H9 (cell line): ENCODE measurements at regions not wholly inside any gene's neighbourhood (a gene's known extent, or its start where the extent isn't known, plus 50 kb on each side); places are given as distances from the start of the nearest gene placed in this dataset.

ENCODE experiments used
- DNase-seq: peaks from one replicate; pipeline ENCODE4 v3.0.0-alpha.2; 2017
- H2AFZ ChIP-seq: one replicate; pipeline ENCODE4 v1.6.1; 2013; ENCODE audit warnings: mild to moderate bottlenecking, low read length, control low read depth, moderate library complexity
- H2AK5ac ChIP-seq: 2 replicates; pipeline ENCODE4 v1.6.1; 2013; ENCODE audit warnings: low read length, control low read depth, mixed read lengths; ENCODE audit not compliant: insufficient read length
- H2BK120ac ChIP-seq: one replicate; pipeline ENCODE4 v1.6.1; 2013; ENCODE audit warnings: low read depth, mild to moderate bottlenecking, low read length, control low read depth, inconsistent platforms; ENCODE audit not compliant: poor library complexity, severe bottlenecking
- H2BK12ac ChIP-seq: 2 replicates; pipeline ENCODE4 v1.6.1; 2013; ENCODE audit warnings: low read length, control low read depth, mixed read lengths, low read depth; ENCODE audit not compliant: insufficient read length
- H2BK15ac ChIP-seq: 2 replicates; pipeline ENCODE4 v1.6.1; 2013; ENCODE audit warnings: low read depth, low read length, control low read depth
- H2BK20ac ChIP-seq: one replicate; pipeline ENCODE4 v1.6.1; 2013; ENCODE audit warnings: low read depth, mild to moderate bottlenecking, low read length, control low read depth, inconsistent platforms; ENCODE audit not compliant: poor library complexity, severe bottlenecking
- H2BK5ac ChIP-seq: 2 replicates; pipeline ENCODE4 v1.6.1; 2013; ENCODE audit warnings: low read length, control low read depth, mixed read lengths; ENCODE audit not compliant: insufficient read length
- H3K14ac ChIP-seq: 2 replicates; pipeline ENCODE4 v1.6.1; 2013; ENCODE audit warnings: low read length, control low read depth; ENCODE audit not compliant: insufficient read depth
- H3K18ac ChIP-seq: 2 replicates; pipeline ENCODE4 v1.6.1; 2013; ENCODE audit warnings: low read depth, mild to moderate bottlenecking, mixed read lengths, low read length, control low read depth; ENCODE audit not compliant: insufficient read length
- H3K23ac ChIP-seq: 2 replicates; pipeline ENCODE4 v1.6.1; 2013; ENCODE audit warnings: low read length, control low read depth, mixed read lengths, low read depth; ENCODE audit not compliant: insufficient read length
- H3K23me2 ChIP-seq: 2 replicates; pipeline ENCODE4 v1.6.1; 2013; ENCODE audit warnings: low read depth, mild to moderate bottlenecking, mixed read lengths, low read length, control low read depth; ENCODE audit not compliant: insufficient read length, poor library complexity, severe bottlenecking
- H3K27ac ChIP-seq: 2 replicates; pipeline ENCODE4 v1.5.1; 2013; ENCODE audit warnings: low read length, control low read depth, mixed read lengths, low read depth; ENCODE audit not compliant: insufficient read length
- H3K27me3 ChIP-seq: 2 replicates; pipeline ENCODE4 v1.6.1; 2013; ENCODE audit warnings: low read length, control low read depth, inconsistent platforms; ENCODE audit not compliant: insufficient read depth
- H3K4ac ChIP-seq: 2 replicates; pipeline ENCODE4 v1.6.1; 2013; ENCODE audit warnings: low read depth, mild to moderate bottlenecking, control low read depth, inconsistent platforms, low read length, moderate library complexity
- H3K4me1 ChIP-seq: 2 replicates; pipeline ENCODE4 v1.6.1; 2013; ENCODE audit warnings: low read length, control low read depth, inconsistent platforms; ENCODE audit not compliant: insufficient read depth
- H3K4me2 ChIP-seq: 2 replicates; pipeline ENCODE4 v1.6.1; 2013; ENCODE audit warnings: low read length, control low read depth, mixed read lengths; ENCODE audit not compliant: insufficient read length, insufficient read depth
- H3K56ac ChIP-seq: 2 replicates; pipeline ENCODE4 v1.6.1; 2013; ENCODE audit warnings: low read depth, mild to moderate bottlenecking, mixed read lengths, low read length, control low read depth; ENCODE audit not compliant: insufficient read length
- H3K79me1 ChIP-seq: 2 replicates; pipeline ENCODE4 v1.6.1; 2013; ENCODE audit warnings: low read depth, mild to moderate bottlenecking, moderate library complexity, low read length, control low read depth, inconsistent platforms; ENCODE audit not compliant: insufficient read depth, poor library complexity, severe bottlenecking
- H3K79me2 ChIP-seq: 2 replicates; pipeline ENCODE4 v1.6.1; 2013; ENCODE audit warnings: low read length, control low read depth, inconsistent platforms; ENCODE audit not compliant: insufficient read depth
- H3K9ac ChIP-seq: 2 replicates; pipeline ENCODE4 v1.6.1; 2013; ENCODE audit warnings: low read length, control low read depth, mixed read lengths; ENCODE audit not compliant: insufficient read length; ENCODE audit errors: extremely low read depth
- H3K9me3 ChIP-seq: one replicate; pipeline ENCODE4 v1.6.1; 2013; ENCODE audit warnings: low read depth, low read length, inconsistent platforms; ENCODE audit not compliant: control insufficient read depth
- H3T11ph ChIP-seq: one replicate; pipeline ENCODE4 v1.6.1; 2013; ENCODE audit warnings: mild to moderate bottlenecking, low read length, control low read depth, inconsistent platforms
- H4K20me1 ChIP-seq: one replicate; pipeline ENCODE4 v1.6.1; 2013; ENCODE audit not compliant: control insufficient read depth, insufficient read length, insufficient read depth
- H4K5ac ChIP-seq: 2 replicates; pipeline ENCODE4 v1.6.1; 2013; ENCODE audit warnings: low read depth, mild to moderate bottlenecking, mixed read lengths, low read length, control low read depth; ENCODE audit not compliant: insufficient read length
- H4K8ac ChIP-seq: replicated peaks from 2 replicates; pipeline ENCODE4 v1.6.1; 2013; ENCODE audit warnings: low read length, control low read depth, mixed read lengths, low read depth; ENCODE audit not compliant: insufficient read length
- H4K91ac ChIP-seq: 2 replicates; pipeline ENCODE4 v1.6.1; 2013; ENCODE audit warnings: low read depth, mild to moderate bottlenecking, moderate library complexity, mixed read lengths, low read length, control low read depth; ENCODE audit not compliant: insufficient read length
- H3K27ac Mint-ChIP-seq, 3 experiments: 2 replicates in 2 of 3; 3 replicates in 1 of 3; pipeline ENCODE4 v1.8.0; 2020 to 2021; ENCODE audit warnings: mixed read lengths in 3 of 3, mild to moderate bottlenecking in 1 of 3, moderate library complexity in 1 of 3
- H3K27me3 Mint-ChIP-seq: 2 replicates; pipeline ENCODE4 v1.8.0; 2021; ENCODE audit warnings: low read depth, mild to moderate bottlenecking, moderate library complexity, mixed read lengths
- H3K36me3 Mint-ChIP-seq, 3 experiments: 2 replicates in 2 of 3; 3 replicates in 1 of 3; pipeline ENCODE4 v1.8.0; 2020 to 2021; ENCODE audit warnings: low read depth in 3 of 3, mixed read lengths in 3 of 3; ENCODE audit not compliant: insufficient read depth in 1 of 3
- H3K4me1 Mint-ChIP-seq, 2 experiments: 2 replicates each; pipeline ENCODE4 v1.8.0; 2020; ENCODE audit warnings: mixed read lengths in 2 of 2
- H3K4me3 Mint-ChIP-seq, 2 experiments: 2 replicates in 1 of 2; 3 replicates in 1 of 2; pipeline ENCODE4 v1.8.0; 2020 to 2021; ENCODE audit warnings: mild to moderate bottlenecking in 2 of 2, mixed read lengths in 2 of 2, moderate library complexity in 1 of 2
- H3K9me3 Mint-ChIP-seq, 2 experiments: 2 replicates in 1 of 2; 3 replicates in 1 of 2; pipeline ENCODE4 v1.8.0; 2020; ENCODE audit warnings: mild to moderate bottlenecking in 2 of 2, mixed read lengths in 2 of 2, moderate library complexity in 1 of 2
- CTCF ChIP-seq: fragments of 200-600 bp; sonication (generic); conservative IDR thresholded peaks from 3 replicates; pipeline ENCODE4 v1.8.0; 2021; ENCODE audit warnings: antibody characterized with exemption, mild to moderate bottlenecking
- WGBS: extraction: QIAGEN DNeasy Blood & Tissue Kit; methylation state at CpG from one replicate; pipeline ENCODE4 v1.1.7; 2013; ENCODE audit warnings: missing lambda C conversion rate, low lambda C conversion rate, mixed read lengths; ENCODE audit not compliant: insufficient read length; ENCODE audit errors: extremely low coverage; 5-methylcytosine and 5-hydroxymethylcytosine counted together

GRCh38 chr20:1754749-1755148 is 97.2 kb upstream of the SIRPG start:
- H3T11ph ChIP-seq = no peak overlapping the region
- H3K4me1 ChIP-seq = no peaks in the 10 kb centered on the region
- no peak overlapping the region for H3K23ac ChIP-seq
- H3K56ac ChIP-seq = no peak overlapping the region
- no peak overlapping the region for H3K14ac ChIP-seq
- Mint-ChIP-seq H3K9me3 (no peaks in the 10 kb centered on the region), H3K27me3 (peaks cover 9% of the 10 kb centered on the region), H3K36me3 (no peaks in the 10 kb centered on the region), H3K27ac (no peak overlapping the region), H3K4me1 (peaks cover 0 to 7% of the 10 kb centered on the region in 2 experiments; a peak in 2 of 4 replicates), H3K4me3 (no peak overlapping the region)
- H3K4ac ChIP-seq = no peak overlapping the region
- H4K91ac ChIP-seq = no peak overlapping the region
- no peak for DNase-seq
- no peak overlapping the region for H2BK15ac ChIP-seq
- no CpG with 5 or more reads among the region's 4 CpGs for WGBS
- H2BK120ac ChIP-seq = no peak overlapping the region
- H4K5ac ChIP-seq = no peak overlapping the region
- no peak overlapping the region for H4K8ac ChIP-seq
- TF ChIP-seq CTCF = no peak
- no peaks in the 10 kb centered on the region for H4K20me1 ChIP-seq
- no peak overlapping the region for H3K18ac ChIP-seq
- H3K9ac ChIP-seq = no peak overlapping the region
- no peak overlapping the region for H3K27ac ChIP-seq
- H2AK5ac ChIP-seq = no peak overlapping the region
- no peaks in the 10 kb centered on the region for H3K23me2 ChIP-seq
- H2BK5ac ChIP-seq = no peak overlapping the region
- H3K27me3 ChIP-seq = no peaks in the 10 kb centered on the region
- H2BK12ac ChIP-seq = no peak overlapping the region
- no peaks in the 10 kb centered on the region for H3K79me2 ChIP-seq
- H2BK20ac ChIP-seq = no peak overlapping the region
- H3K79me1 ChIP-seq = no peaks in the 10 kb centered on the region
- no peaks in the 10 kb centered on the region for H3K9me3 ChIP-seq
- no peak overlapping the region for H2AFZ ChIP-seq
- H3K4me2 ChIP-seq = no peak overlapping the region
